ENCODE measurements at regions not wholly inside any gene's neighbourhood (a gene's known extent, or its start where the extent isn't known, plus 50 kb on each side); places are given as distances from the start of the nearest gene placed in this dataset.

- Mint-ChIP-seq H3K36me3 (ENCODE audit: low read depth) (no peaks in the 10 kb centered on the region), H3K4me3 (no peak overlapping the region), H3K27me3 (ENCODE audit: low read depth) (no peaks in the 10 kb centered on the region), H3K4me1 (ENCODE audit: low read depth) (no peaks in the 10 kb centered on the region), H3K9me3 (no peaks in the 10 kb centered on the region), H3K27ac (no peak overlapping the region)
Measured at GRCh38 chr3:168622795-168623194, 527.1 kb upstream of the GOLIM4 start.

- H3K4me3 Mint-ChIP-seq, result no peak overlapping the region
- H3K27ac Mint-ChIP-seq, result no peak overlapping the region
- no peaks in the 10 kb centered on the region for H3K4me1 Mint-ChIP-seq (ENCODE audit: low read depth)
- H3K9me3 Mint-ChIP-seq, result no peaks in the 10 kb centered on the region
- no peaks in the 10 kb centered on the region for H3K27me3 Mint-ChIP-seq (ENCODE audit: low read depth)
- no peaks in the 10 kb centered on the region for H3K36me3 Mint-ChIP-seq (ENCODE audit: low read depth)
Measured at GRCh38 chr3:168620854-168621253, 525.1 kb upstream of the GOLIM4 start.

- H3K4me3 Mint-ChIP-seq, result no peak overlapping the region
Measured at GRCh38 chr3:168618827-168619470, 523.2 kb upstream of the GOLIM4 start.

GRCh38 chr3:168617658-168618057, 521.9 kb upstream of the GOLIM4 start:
- H3K27me3 Mint-ChIP-seq (ENCODE audit: low read depth), result no peaks in the 10 kb centered on the region
- H3K9me3 Mint-ChIP-seq, result no peaks in the 10 kb centered on the region
- no peaks in the 10 kb centered on the region for H3K36me3 Mint-ChIP-seq (ENCODE audit: low read depth)
- H3K4me1 Mint-ChIP-seq (ENCODE audit: low read depth), result no peaks in the 10 kb centered on the region
- H3K4me3 Mint-ChIP-seq, result no peak overlapping the region
- H3K27ac Mint-ChIP-seq, result no peak overlapping the region

More at GRCh38 chr3:168618827-168619470, 523.2 kb upstream of the GOLIM4 start:
- no peak overlapping the region for H3K27ac Mint-ChIP-seq
- H3K9me3 Mint-ChIP-seq, result no peaks in the 10 kb centered on the region
- H3K36me3 Mint-ChIP-seq (ENCODE audit: low read depth), result no peaks in the 10 kb centered on the region
- no peaks in the 10 kb centered on the region for H3K4me1 Mint-ChIP-seq (ENCODE audit: low read depth)
- H3K27me3 Mint-ChIP-seq (ENCODE audit: low read depth), result no peaks in the 10 kb centered on the region

- H3K4me3 Mint-ChIP-seq, result no peak overlapping the region
- H3K4me1 Mint-ChIP-seq (ENCODE audit: low read depth), result no peaks in the 10 kb centered on the region
- no peak overlapping the region for H3K27ac Mint-ChIP-seq
- H3K27me3 Mint-ChIP-seq (ENCODE audit: low read depth), result no peaks in the 10 kb centered on the region
- no peaks in the 10 kb centered on the region for H3K36me3 Mint-ChIP-seq (ENCODE audit: low read depth)
- H3K9me3 Mint-ChIP-seq, result no peaks in the 10 kb centered on the region
Measured at GRCh38 chr3:168616915-168617314, 521.2 kb upstream of the GOLIM4 start.

GRCh38 chr3:168615493-168616020, 519.8 kb upstream of the GOLIM4 start:
- H3K27ac Mint-ChIP-seq, result no peak overlapping the region
- H3K4me3 Mint-ChIP-seq, result no peak overlapping the region
- no peaks in the 10 kb centered on the region for H3K27me3 Mint-ChIP-seq (ENCODE audit: low read depth)
- H3K4me1 Mint-ChIP-seq (ENCODE audit: low read depth), result no peaks in the 10 kb centered on the region
- no peaks in the 10 kb centered on the region for H3K9me3 Mint-ChIP-seq
- H3K36me3 Mint-ChIP-seq (ENCODE audit: low read depth), result no peaks in the 10 kb centered on the region

GRCh38 chr3:168613151-168613550, 517.4 kb upstream of the GOLIM4 start:
- Mint-ChIP-seq H3K27ac (no peak overlapping the region), H3K9me3 (no peaks in the 10 kb centered on the region), H3K4me1 (ENCODE audit: low read depth) (no peaks in the 10 kb centered on the region), H3K27me3 (ENCODE audit: low read depth) (no peaks in the 10 kb centered on the region), H3K4me3 (no peak overlapping the region), H3K36me3 (ENCODE audit: low read depth) (no peaks in the 10 kb centered on the region)

- Mint-ChIP-seq H3K27ac (no peak overlapping the region), H3K36me3 (ENCODE audit: low read depth) (no peaks in the 10 kb centered on the region), H3K4me3 (no peak overlapping the region), H3K4me1 (ENCODE audit: low read depth) (no peaks in the 10 kb centered on the region), H3K9me3 (no peaks in the 10 kb centered on the region), H3K27me3 (ENCODE audit: low read depth) (no peaks in the 10 kb centered on the region)
Measured at GRCh38 chr3:168612671-168613070, 516.9 kb upstream of the GOLIM4 start.

GRCh38 chr3:168611826-168612225, 516.1 kb upstream of the GOLIM4 start:
- Mint-ChIP-seq H3K36me3 (ENCODE audit: low read depth) (no peaks in the 10 kb centered on the region), H3K27me3 (ENCODE audit: low read depth) (no peaks in the 10 kb centered on the region), H3K27ac (no peak overlapping the region), H3K4me3 (no peak overlapping the region), H3K4me1 (ENCODE audit: low read depth) (no peaks in the 10 kb centered on the region), H3K9me3 (no peaks in the 10 kb centered on the region)

- H3K27ac Mint-ChIP-seq, result no peak overlapping the region
Measured at GRCh38 chr3:168608926-168609325, 513.2 kb upstream of the GOLIM4 start.

GRCh38 chr3:168604767-168605166, 509.0 kb upstream of the GOLIM4 start:
- H3K36me3 Mint-ChIP-seq (ENCODE audit: low read depth), result no peaks in the 10 kb centered on the region
- H3K4me1 Mint-ChIP-seq (ENCODE audit: low read depth), result no peaks in the 10 kb centered on the region

More at GRCh38 chr3:168608926-168609325, 513.2 kb upstream of the GOLIM4 start:
- Mint-ChIP-seq H3K36me3 (ENCODE audit: low read depth) (no peaks in the 10 kb centered on the region), H3K4me3 (no peak overlapping the region), H3K27me3 (ENCODE audit: low read depth) (no peaks in the 10 kb centered on the region), H3K9me3 (no peaks in the 10 kb centered on the region), H3K4me1 (ENCODE audit: low read depth) (no peaks in the 10 kb centered on the region)

GRCh38 chr3:168598250-168598649, 502.5 kb upstream of the GOLIM4 start:
- Mint-ChIP-seq H3K27ac (no peak overlapping the region), H3K27me3 (ENCODE audit: low read depth) (no peaks in the 10 kb centered on the region), H3K9me3 (no peaks in the 10 kb centered on the region), H3K4me3 (no peak overlapping the region), H3K4me1 (ENCODE audit: low read depth) (no peaks in the 10 kb centered on the region), H3K36me3 (ENCODE audit: low read depth) (no peaks in the 10 kb centered on the region)

More at GRCh38 chr3:168604767-168605166, 509.0 kb upstream of the GOLIM4 start:
- Mint-ChIP-seq H3K9me3 (no peaks in the 10 kb centered on the region), H3K27me3 (ENCODE audit: low read depth) (no peaks in the 10 kb centered on the region), H3K4me3 (no peak overlapping the region), H3K27ac (no peak overlapping the region)

- Mint-ChIP-seq H3K27me3 (ENCODE audit: low read depth) (no peaks in the 10 kb centered on the region), H3K36me3 (ENCODE audit: low read depth) (no peaks in the 10 kb centered on the region), H3K4me3 (no peak overlapping the region), H3K4me1 (ENCODE audit: low read depth) (no peaks in the 10 kb centered on the region), H3K27ac (no peak overlapping the region), H3K9me3 (no peaks in the 10 kb centered on the region)
Measured at GRCh38 chr3:168596175-168596823, 500.6 kb upstream of the GOLIM4 start.

GRCh38 chr3:168591587-168591986, 495.9 kb upstream of the GOLIM4 start:
- Mint-ChIP-seq H3K27me3 (ENCODE audit: low read depth) (no peaks in the 10 kb centered on the region), H3K9me3 (no peaks in the 10 kb centered on the region), H3K4me1 (ENCODE audit: low read depth) (no peaks in the 10 kb centered on the region), H3K4me3 (no peak overlapping the region), H3K36me3 (ENCODE audit: low read depth) (no peaks in the 10 kb centered on the region), H3K27ac (no peak overlapping the region)

GRCh38 chr3:168589376-168589775, 493.7 kb upstream of the GOLIM4 start:
- no peak overlapping the region for H3K4me3 Mint-ChIP-seq
- no peaks in the 10 kb centered on the region for H3K36me3 Mint-ChIP-seq (ENCODE audit: low read depth)
- no peaks in the 10 kb centered on the region for H3K27me3 Mint-ChIP-seq (ENCODE audit: low read depth)
- H3K27ac Mint-ChIP-seq, result no peak overlapping the region
- H3K4me1 Mint-ChIP-seq (ENCODE audit: low read depth), result no peaks in the 10 kb centered on the region
- no peaks in the 10 kb centered on the region for H3K9me3 Mint-ChIP-seq

All from T-helper 1 cell treated with Interleukin-12 subunit alpha and Interleukin-12 subunit beta and Interleukin-4 antibody, amounts not matched to agents 30 μg/mL and 1 μg/mL, for 36 hours (primary cell).